SK-N-SH treated with all-trans-retinoic acid at 6 μM for 48 hours (cell line): ENCODE measurements at regions not wholly inside any gene's neighbourhood (a gene's known extent, or its start where the extent isn't known, plus 50 kb on each side); places are given as distances from the start of the nearest gene placed in this dataset.

Source experiments
- ARNTL ChIP-seq: fragments of 450-650 bp; formaldehyde crosslinking; IDR thresholded peaks from 2 replicates; pipeline ENCODE4 v1.5.0; 2020; ENCODE audit warnings: low read depth, mild to moderate bottlenecking, moderate library complexity, borderline replicate concordance
- CREB5 ChIP-seq: fragments of 250-450 bp; sonication (Bioruptor Pico); IDR thresholded peaks from 2 replicates; pipeline ENCODE4 v1.5.1; 2020; ENCODE audit warnings: low read depth, mild to moderate bottlenecking, moderate library complexity
- CSDC2 ChIP-seq: fragments of 250-450 bp; sonication (Bioruptor Pico); IDR thresholded peaks from 2 replicates; pipeline ENCODE4 v1.5.0; 2020; ENCODE audit warnings: mild to moderate bottlenecking, moderate library complexity
- GLIS3 ChIP-seq: fragments of 250-450 bp; sonication (Bioruptor Pico); IDR thresholded peaks from 2 replicates; pipeline ENCODE4 v1.5.0; 2020; ENCODE audit warnings: mild to moderate bottlenecking, moderate library complexity
- ISL1 ChIP-seq: fragments of 250-450 bp; sonication (Bioruptor Pico); IDR thresholded peaks from 2 replicates; pipeline ENCODE4 v2.1.2; 2022; ENCODE audit warnings: mild to moderate bottlenecking, moderate library complexity
- POU6F1 ChIP-seq: fragments of 250-450 bp; sonication (Bioruptor Pico); IDR thresholded peaks from 2 replicates; pipeline ENCODE4 v1.8.0; 2021; ENCODE audit warnings: low read depth, mild to moderate bottlenecking, moderate library complexity, borderline replicate concordance
- PPARA ChIP-seq: fragments of 250-450 bp; sonication (Bioruptor Pico); IDR thresholded peaks from 2 replicates; pipeline ENCODE4 v1.5.0; 2020; ENCODE audit warnings: mild to moderate bottlenecking, borderline replicate concordance
- RARB ChIP-seq: fragments of 250-450 bp; sonication (Bioruptor Pico); IDR thresholded peaks from 2 replicates; pipeline ENCODE4 v1.8.0; 2021; ENCODE audit warnings: mild to moderate bottlenecking, moderate library complexity
- ZFP30 ChIP-seq: fragments of 450-650 bp; formaldehyde crosslinking; IDR thresholded peaks from 2 replicates; pipeline ENCODE4 v1.5.0; 2022; ENCODE audit warnings: mild to moderate bottlenecking, moderate library complexity

DNA sequence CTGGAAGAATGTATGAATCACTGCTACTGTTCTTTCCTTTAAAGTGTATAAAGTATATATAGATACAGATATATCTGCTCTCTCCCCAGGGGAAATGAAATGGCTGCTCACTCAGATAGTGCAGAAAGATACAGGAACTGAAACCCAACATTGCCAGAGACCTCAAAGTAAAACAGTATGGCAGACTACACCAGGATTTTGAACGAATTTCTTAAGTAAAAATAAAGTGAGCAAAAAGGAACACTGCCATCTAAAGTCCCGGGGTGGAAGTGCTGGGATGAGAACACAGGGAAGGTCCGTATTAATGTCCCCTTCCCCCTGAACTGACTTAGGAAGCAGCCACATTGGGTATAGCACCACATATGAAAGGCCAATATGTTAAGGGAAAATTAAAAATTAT is 93.4 kb downstream of the TMA16 start:
- no peak for TF ChIP-seq CREB5
- no peak for TF ChIP-seq PPARA (CRISPR knock-in tag)
- no peak for TF ChIP-seq GLIS3 (CRISPR knock-in tag)
- TF ChIP-seq CSDC2 (CRISPR knock-in tag) = no peak
- no peak for TF ChIP-seq ISL1 (CRISPR knock-in tag)
- no peak for TF ChIP-seq ZFP30
- TF ChIP-seq RARB (CRISPR knock-in tag) = no peak
- TF ChIP-seq POU6F1 = no peak
- TF ChIP-seq ARNTL = no peak
